ENCODE measurements at regions not wholly inside any gene's neighbourhood (a gene's known extent, or its start where the extent isn't known, plus 50 kb on each side); places are given as distances from the start of the nearest gene placed in this dataset.

DNA sequence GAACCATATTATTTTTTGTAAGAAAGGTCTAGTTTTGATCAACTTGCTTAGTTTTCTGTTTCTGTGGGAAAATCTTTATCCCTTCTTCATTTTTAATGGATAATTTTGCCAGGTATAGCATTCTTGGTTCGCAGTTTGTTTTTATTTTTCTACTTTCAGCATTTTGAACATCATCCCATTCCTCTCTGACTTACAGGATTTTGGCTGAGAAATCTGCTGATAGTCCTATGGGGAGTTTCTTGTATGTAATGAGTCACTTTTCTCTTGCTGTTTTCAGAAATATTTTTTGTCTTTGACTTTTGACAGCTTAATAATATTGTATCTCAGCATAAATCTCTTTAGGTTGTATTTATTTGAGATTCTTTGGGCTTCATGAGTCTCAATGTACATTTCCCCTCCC is 389.1 kb downstream of the PBX1 start:
- DNase-seq, result no peak

DNA sequence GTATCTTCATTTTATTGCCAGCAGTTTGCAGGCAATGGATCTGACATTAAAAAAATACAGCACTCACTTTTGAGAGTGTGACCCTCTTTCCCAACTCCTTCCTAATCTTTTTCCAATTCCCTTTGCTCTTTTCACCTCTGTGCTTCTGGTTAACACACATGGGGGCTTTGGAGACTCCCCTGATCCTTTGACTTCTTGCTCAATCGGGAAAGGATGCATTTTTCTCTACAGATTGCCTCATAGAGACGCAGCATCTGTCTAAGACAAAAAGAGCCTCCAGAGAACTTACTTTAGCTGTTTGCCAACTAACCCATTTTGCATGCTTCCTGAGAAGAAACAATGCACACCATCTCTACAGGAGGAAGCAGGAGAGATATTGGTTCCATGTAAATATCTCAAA is 378.3 kb downstream of the PBX1 start:
- DNase-seq, result peak; percentile 90

GRCh38 chr1:164932580-164932979 is 373.6 kb downstream of the PBX1 start:
- DNase-seq, result peak; percentile 63

DNA sequence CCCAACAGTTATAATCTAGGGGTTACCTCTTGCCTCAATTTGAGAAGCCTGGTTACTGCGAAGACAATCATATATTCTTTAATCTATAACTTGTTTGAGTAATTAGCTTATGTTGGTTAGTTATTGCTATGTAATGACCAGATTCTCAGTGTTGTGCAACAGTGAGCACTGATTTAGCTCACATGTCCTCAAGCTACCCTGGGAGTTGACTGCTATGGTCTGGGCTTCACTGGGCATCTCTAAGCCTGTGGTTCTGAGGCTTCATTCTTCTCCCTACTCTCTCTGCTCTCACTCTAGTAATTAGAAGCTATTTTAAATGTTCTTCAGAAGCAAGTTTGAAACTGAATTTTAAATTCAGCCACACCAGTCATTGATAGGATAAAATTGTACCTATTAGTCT is 371.8 kb downstream of the PBX1 start:
- DNase-seq, result no peak

- no peak for DNase-seq
These were observed 371.3 kb downstream of the PBX1 start for GRCh38 chr1:164930241-164930640.

- no peak for DNase-seq
These were observed 369.3 kb downstream of the PBX1 start for GRCh38 chr1:164928232-164928812.

GRCh38 chr1:164926107-164926506 is 367.1 kb downstream of the PBX1 start:
- DNase-seq, result peak; percentile 82

DNA sequence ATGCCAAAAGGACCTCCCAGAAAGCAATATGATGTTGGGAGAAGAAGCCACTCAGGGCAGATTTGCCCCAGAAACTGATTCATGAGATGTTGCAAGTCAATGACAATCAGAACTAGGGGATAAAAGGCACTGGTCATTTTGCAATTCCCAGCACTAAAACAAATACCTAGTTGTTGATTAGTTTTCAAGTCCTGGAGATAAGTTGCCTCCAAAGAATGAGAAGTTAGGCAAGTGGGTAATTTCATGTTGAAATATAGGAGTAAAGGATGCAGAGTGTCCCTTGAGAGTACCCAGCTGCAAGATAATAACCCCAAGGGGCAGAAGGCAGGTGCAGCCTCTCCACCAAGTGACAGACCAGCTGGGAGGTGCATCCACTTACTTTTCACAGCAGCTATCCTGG is 363.6 kb downstream of the PBX1 start:
- peak; percentile 55 for DNase-seq

DNA sequence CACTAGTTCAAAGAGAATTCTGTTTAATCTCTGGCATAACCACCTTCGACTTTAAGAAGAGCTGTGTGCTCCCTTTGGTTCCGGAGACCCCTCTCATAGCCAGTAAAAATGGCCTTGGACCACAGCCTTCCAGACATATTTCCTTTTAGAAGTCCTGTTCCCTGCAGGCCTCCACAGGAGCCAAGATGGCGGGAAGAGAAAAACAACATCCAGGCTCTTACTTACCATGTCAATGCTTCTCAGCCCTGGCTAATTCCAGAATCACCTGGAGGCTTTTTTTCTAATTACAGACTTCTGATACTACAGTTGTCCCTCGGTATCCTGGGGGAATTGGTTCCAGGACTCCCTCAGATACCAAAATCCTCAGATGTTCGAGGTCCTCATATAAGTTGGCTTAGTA is 362.5 kb downstream of the PBX1 start:
- DNase-seq, result no peak

DNA sequence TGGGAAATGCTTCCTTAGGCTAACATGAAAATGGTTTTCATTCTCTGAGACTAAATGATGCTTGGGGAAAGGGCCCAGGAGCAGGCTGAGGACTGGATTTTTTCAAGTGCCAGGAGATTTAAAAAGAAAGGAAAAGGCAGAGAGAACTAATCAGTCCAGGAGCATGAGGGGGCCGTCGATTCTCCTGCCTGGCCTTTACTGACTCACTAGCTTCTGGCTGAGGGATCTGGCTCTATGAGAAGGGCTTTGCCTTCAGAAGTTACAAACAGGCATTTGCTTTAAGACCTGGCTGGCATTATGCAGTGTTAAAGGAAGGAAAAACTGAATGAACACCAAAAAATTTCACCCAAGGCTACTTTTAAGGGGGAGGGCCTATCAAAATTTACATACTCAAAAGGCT is 359.2 kb downstream of the PBX1 start:
- no peak for DNase-seq

DNA sequence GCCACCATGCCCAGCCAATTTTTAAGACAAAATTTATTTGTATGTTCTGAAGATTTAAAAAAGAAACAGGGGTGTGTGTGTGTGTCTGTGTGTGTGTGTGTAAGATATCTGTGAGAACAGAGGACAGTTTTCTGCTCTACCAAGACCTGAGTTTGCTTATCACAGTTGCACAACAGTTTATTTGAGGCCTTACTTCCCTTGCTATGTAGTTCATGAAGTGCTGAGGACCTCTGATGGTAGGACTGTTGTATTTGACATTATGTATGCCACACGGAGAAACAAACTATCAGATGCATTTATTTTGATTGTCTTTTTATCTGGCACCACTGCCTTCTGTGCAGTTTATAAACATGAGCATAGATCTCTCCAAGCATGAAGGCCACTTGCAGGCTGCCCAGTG is 355.2 kb downstream of the PBX1 start:
- DNase-seq, result peak; percentile 19

DNA sequence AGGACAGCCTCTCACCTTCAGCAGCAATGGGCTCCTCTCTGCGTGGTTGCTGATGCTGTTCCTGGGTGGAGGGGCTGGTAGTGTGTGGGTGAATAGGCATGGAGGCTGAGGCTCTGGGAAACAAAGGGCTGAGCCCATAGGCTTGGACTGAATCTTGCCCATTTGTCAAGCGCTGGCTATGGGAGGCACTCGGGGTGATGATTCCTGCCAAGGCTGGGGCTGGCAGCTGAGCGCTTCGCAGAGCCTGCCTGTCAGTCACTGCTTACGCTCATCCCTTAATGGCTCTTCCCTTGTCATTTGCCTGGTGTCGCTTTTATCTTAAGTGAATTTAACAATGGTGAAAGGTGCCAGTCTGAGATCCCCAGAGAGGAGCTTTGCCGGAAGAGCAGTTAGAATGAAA is 353.3 kb downstream of the PBX1 start:
- DNase-seq, result no peak

DNA sequence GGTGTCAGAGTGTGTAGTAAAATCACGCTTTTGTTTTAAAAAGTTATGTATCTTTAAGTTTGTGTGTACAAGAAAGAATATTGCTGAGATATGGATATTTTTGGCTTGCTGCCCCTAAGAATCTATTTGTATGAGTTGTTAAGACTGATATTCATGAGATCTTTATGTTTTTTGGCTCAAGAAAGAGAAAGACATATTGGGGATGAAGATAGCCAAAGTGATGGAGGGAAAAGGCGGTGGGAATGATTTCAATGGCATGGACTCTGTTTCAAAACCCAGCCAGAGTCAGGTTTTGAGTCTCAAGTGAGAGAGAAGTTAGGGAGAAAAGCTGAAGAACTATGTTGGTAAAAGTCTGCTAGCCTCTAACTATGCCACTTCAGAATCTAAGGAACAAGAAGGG is 351.7 kb downstream of the PBX1 start:
- no peak for DNase-seq

- no peak for DNase-seq
These were observed 348.7 kb downstream of the PBX1 start for GRCh38 chr1:164907666-164908065.

- DNase-seq, result no peak
These were observed 346.9 kb downstream of the PBX1 start for GRCh38 chr1:164905869-164906268.

DNA sequence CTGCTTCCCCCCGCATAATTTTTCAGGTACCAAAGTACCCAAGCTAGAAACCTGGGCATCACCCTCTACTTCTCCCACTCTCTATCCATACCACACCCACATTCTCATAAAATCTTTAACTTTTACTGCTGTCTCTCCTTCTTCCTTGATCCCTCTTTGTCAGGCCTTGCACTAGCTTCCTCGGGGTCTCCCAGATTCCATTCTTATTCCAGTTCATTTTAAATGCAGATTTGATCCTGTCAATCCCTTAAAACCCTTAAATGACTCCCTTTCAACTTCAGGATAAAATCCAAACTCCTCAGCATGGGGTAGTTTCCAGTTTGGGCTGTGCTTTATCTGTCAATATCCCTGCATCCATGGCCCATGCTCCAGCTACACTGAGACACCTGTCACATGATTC is 343.5 kb downstream of the PBX1 start:
- no peak for DNase-seq

Data from NCI-H69 (cell line).